Stomach (tissue), 8 donors: ENCODE measurements at regions not wholly inside any gene's neighbourhood (a gene's known extent, or its start where the extent isn't known, plus 50 kb on each side); places are given as distances from the start of the nearest gene placed in this dataset.
A peak's percentile ranks its signal among the peaks of the same experiment; 100 is the strongest.
"Not testable (repeated sequence)": the region's sequence is repeated elsewhere in the genome, so short reads cannot be mapped to it uniquely, and the experiment has no call there.

Source experiments
- DNase-seq, 2 donors: peaks; one replicate each; pipeline versions ENCODE4 v3.0.0 to v3.0.0-alpha.2; 2013 to 2019
- H3K27ac ChIP-seq, 5 donors: fragments of 200-600 bp in 4 of 5; sonication (generic) in 4 of 5; one replicate each; pipeline ENCODE4 v1.5.1; 2013 to 2019; ENCODE audit warnings: mild to moderate bottlenecking in 1 of 5, moderate library complexity in 1 of 5
- H3K27me3 ChIP-seq, 3 donors: fragments of 200-600 bp; sonication (generic); one replicate each; pipeline ENCODE4 v1.5.1; 2017 to 2019; ENCODE audit warnings: mixed run types in 1 of 3
- H3K36me3 ChIP-seq, 4 donors: fragments of 200-600 bp; sonication (generic); 1 replicate in 3 of 4; 2 replicates in 1 of 4; pipeline ENCODE4 v1.5.1; 2016 to 2019
- H3K4me1 ChIP-seq, 4 donors: fragments of 200-600 bp; sonication (generic); one replicate each; pipeline ENCODE4 v1.5.1; 2016 to 2019
- H3K4me3 ChIP-seq, 4 donors: fragments of 200-600 bp; sonication (generic) in 3 of 4; one replicate each; pipeline ENCODE4 v1.5.1; 2016 to 2019; ENCODE audit warnings: mild to moderate bottlenecking in 1 of 4
- H3K9me3 ChIP-seq, 4 donors: fragments of 200-600 bp; sonication (generic); one replicate each; pipeline ENCODE4 v1.5.1; 2016 to 2019
- EP300 ChIP-seq: sonication (generic); formaldehyde crosslinking; IDR thresholded peaks from one replicate; pipeline ENCODE4 v1.6.1; 2017; ENCODE audit warnings: antibody characterized with exemption
- POLR2A ChIP-seq, 4 donors: fragments of 450-650 bp; IDR thresholded peaks; one replicate each; pipeline ENCODE4 v1.6.1; 2016; ENCODE audit warnings: antibody characterized with exemption in 4 of 4, control low read depth in 2 of 4, mild to moderate bottlenecking in 1 of 4, moderate library complexity in 1 of 4
- POLR2AphosphoS5 ChIP-seq, 3 donors: sonication (generic); formaldehyde crosslinking; IDR thresholded peaks; one replicate each; pipeline ENCODE4 v1.6.1; 2016; ENCODE audit warnings: antibody characterized with exemption in 3 of 3
- WGBS, 5 donors: extraction: QIAGEN DNeasy Blood & Tissue Kit in 3 of 5; methylation state at CpG; one replicate each; pipeline versions ENCODE4 v1.1.5 to v1.1.7; 2013 to 2018; 5-methylcytosine and 5-hydroxymethylcytosine counted together
- intact Hi-C: fragments of 100-400 bp; cut with DNase I; formaldehyde crosslinking; loops from one replicate; pipeline ENCODE4 v1.15.1; 2023; ENCODE audit warnings: low total_unique reads
- TF ChIP-seq, protein P1 (sequence below), 7 experiments: fragments of 450-650 bp in 4 of 7; fragments of 200-600 bp in 3 of 7; sonication (generic) in 3 of 7; IDR thresholded peaks; one replicate each; pipeline ENCODE4 v1.5.1; 2016 to 2019; ENCODE audit warnings: antibody characterized with exemption in 7 of 7, control low read depth in 2 of 7, mild to moderate bottlenecking in 1 of 7
- donor health status: healthy with polysubstance abuse.
- donor health status: Bipolar disorder and iron deficiency.
- donor health status: healthy.

- DNase-seq: peak; percentile 42 to 90
- Histone ChIP-seq H3K4me3 (peak overlapping the region in 2 of 4 donors; percentile 7 to 27), H3K27me3 (no peaks in the 10 kb centered on the region), H3K27ac (peak overlapping the region in 4 of 5 donors; percentile 47 to 76 (median 58)), H3K36me3 (no peaks in the 10 kb centered on the region), H3K4me1 (peaks cover 7 to 30% (median 19%) of the 10 kb centered on the region in 4 donors), H3K9me3 (no peaks in the 10 kb centered on the region)
- intact Hi-C loops: no loop called here
- 6 to 9% (median 7%) methylated on average over 4 of the region's 4 CpGs for WGBS, 5 donors
- peak in 1 of 3 donors; percentile 59 for TF ChIP-seq POLR2AphosphoS5 (IDR thresholded peaks at IDR 0.05)
- TF ChIP-seq EP300: no peak
Measured at GRCh38 chr3:152595975-152596821, 238.7 kb upstream of the P2RY1 start.

DNA sequence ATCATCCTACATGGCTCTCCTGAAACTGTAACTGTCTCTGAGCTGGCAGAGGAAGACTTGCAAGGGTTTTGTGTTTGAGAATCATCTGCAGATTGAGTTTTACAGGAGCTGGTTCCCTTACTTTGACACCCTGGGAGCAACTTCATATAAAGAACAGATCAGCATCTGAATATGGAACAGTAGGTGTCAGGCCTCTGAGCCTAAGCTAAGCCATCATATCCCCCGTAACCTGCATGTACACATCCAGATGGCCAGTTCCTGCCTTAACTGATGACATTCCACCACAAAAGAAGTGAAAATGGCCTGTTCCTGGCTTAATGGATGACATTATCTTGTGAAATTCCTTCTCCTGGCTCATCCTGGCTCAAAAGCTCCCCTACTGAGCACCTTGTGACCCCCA is 238.1 kb upstream of the P2RY1 start:
- H3K27me3 ChIP-seq, H3K4me3 ChIP-seq, DNase-seq, intact Hi-C loops, H3K9me3 ChIP-seq, H3K36me3 ChIP-seq: not testable (repeated sequence)
- whole genome bisulfite sequencing, 5 donors: 56 to 88% (median 76%) methylated on average over 1 of the region's 1 CpG
- H3K4me1 ChIP-seq: peaks cover 7 to 24% (median 19%) of the 10 kb centered on the region in 4 donors
- H3K27ac ChIP-seq: peak overlapping the region; percentile 38 to 76 (median 50)

DNA sequence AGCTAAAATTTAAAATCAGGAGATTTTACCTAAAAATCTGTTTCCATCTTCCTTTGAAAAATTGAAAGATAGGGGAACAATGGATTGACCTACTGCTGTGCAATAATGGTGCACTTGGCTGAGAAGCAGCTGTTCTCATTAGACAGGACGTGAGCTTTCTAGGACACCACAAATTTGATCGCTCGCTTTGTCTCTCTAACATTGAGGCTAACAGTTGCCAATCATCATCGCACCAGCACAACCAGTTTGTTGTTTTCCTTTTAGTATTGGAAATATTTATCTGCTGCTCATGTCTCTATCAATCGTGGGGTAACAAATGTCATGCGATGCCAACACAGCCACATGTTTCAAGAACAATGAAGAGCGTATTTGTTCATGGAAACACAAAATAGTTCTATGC is 228.8 kb upstream of the P2RY1 start:
- no peak overlapping the region for H3K4me3 ChIP-seq
- intact Hi-C loops: no loop called here
- TF ChIP-seq, protein P1, sequence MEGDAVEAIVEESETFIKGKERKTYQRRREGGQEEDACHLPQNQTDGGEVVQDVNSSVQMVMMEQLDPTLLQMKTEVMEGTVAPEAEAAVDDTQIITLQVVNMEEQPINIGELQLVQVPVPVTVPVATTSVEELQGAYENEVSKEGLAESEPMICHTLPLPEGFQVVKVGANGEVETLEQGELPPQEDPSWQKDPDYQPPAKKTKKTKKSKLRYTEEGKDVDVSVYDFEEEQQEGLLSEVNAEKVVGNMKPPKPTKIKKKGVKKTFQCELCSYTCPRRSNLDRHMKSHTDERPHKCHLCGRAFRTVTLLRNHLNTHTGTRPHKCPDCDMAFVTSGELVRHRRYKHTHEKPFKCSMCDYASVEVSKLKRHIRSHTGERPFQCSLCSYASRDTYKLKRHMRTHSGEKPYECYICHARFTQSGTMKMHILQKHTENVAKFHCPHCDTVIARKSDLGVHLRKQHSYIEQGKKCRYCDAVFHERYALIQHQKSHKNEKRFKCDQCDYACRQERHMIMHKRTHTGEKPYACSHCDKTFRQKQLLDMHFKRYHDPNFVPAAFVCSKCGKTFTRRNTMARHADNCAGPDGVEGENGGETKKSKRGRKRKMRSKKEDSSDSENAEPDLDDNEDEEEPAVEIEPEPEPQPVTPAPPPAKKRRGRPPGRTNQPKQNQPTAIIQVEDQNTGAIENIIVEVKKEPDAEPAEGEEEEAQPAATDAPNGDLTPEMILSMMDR (IDR thresholded peaks at IDR 0.05): no peak
- no peak for TF ChIP-seq POLR2AphosphoS5 (IDR thresholded peaks at IDR 0.05)
- TF ChIP-seq POLR2A (IDR thresholded peaks at IDR 0.05): no peak
- TF ChIP-seq EP300: no peak
- H3K4me1 ChIP-seq: no peaks in the 10 kb centered on the region
- no peak for DNase-seq
- peaks cover 2 to 18% (median 12%) of the 10 kb centered on the region in 4 donors for H3K9me3 ChIP-seq
- no peaks in the 10 kb centered on the region for H3K36me3 ChIP-seq
- H3K27ac ChIP-seq: no peak overlapping the region
- no peaks in the 10 kb centered on the region for H3K27me3 ChIP-seq
- 77 to 81% (median 80%) methylated on average over 7 of the region's 7 CpGs for WGBS, 5 donors

- TF ChIP-seq POLR2AphosphoS5 (IDR thresholded peaks at IDR 0.05): no peak
- no peak for TF ChIP-seq EP300
- TF ChIP-seq, protein P1 (IDR thresholded peaks at IDR 0.05): no peak
- TF ChIP-seq POLR2A (IDR thresholded peaks at IDR 0.05): no peak
Measured at GRCh38 chr3:152607179-152607578, 227.8 kb upstream of the P2RY1 start.

GRCh38 chr3:152608696-152609594 is 226.0 kb upstream of the P2RY1 start:
- Histone ChIP-seq H3K27me3 (no peaks in the 10 kb centered on the region), H3K4me3 (no peak overlapping the region), H3K9me3 (peaks cover 2 to 10% (median 5%) of the 10 kb centered on the region in 4 donors), H3K36me3 (no peaks in the 10 kb centered on the region), H3K27ac (no peak overlapping the region), H3K4me1 (peaks cover 0 to 7% (median 3%) of the 10 kb centered on the region in 4 donors)
- intact Hi-C loops: no loop called here
- no peak for TF ChIP-seq POLR2A (IDR thresholded peaks at IDR 0.05)
- TF ChIP-seq, protein P1 (IDR thresholded peaks at IDR 0.05): no peak
- no peak for TF ChIP-seq EP300
- TF ChIP-seq POLR2AphosphoS5 (IDR thresholded peaks at IDR 0.05): no peak
- WGBS, 5 donors: 71 to 78% (median 75%) methylated on average over 8 of the region's 8 CpGs
- no peak for DNase-seq

More at GRCh38 chr3:152607179-152607578, 227.8 kb upstream of the P2RY1 start:
- Histone ChIP-seq H3K4me3 (no peak overlapping the region), H3K27me3 (no peaks in the 10 kb centered on the region), H3K4me1 (peaks cover 0 to 6% (median 2%) of the 10 kb centered on the region in 4 donors), H3K9me3 (peaks cover 2 to 18% (median 12%) of the 10 kb centered on the region in 4 donors), H3K36me3 (no peaks in the 10 kb centered on the region), H3K27ac (no peak overlapping the region)
- intact Hi-C loops: no loop called here
- DNase-seq: no peak
- 88 to 97% (median 95%) methylated on average over 1 of the region's 1 CpG for WGBS, 5 donors
